Stimulated activated CD8-positive, alpha-beta memory T cell treated with anti-CD3 and anti-CD28 coated beads, Interleukin-12 subunit alpha, Interleukin-12 subunit beta, amount 100 ng/mL, for 24 hours (primary cell): ENCODE measurements at regions not wholly inside any gene's neighbourhood (a gene's known extent, or its start where the extent isn't known, plus 50 kb on each side); places are given as distances from the start of the nearest gene placed in this dataset.
"Not testable (repeated sequence)": the region's sequence is repeated elsewhere in the genome, so short reads cannot be mapped to it uniquely, and the experiment has no call there.

Source experiments
- DNase-seq: peaks from one replicate; pipeline ENCODE4 v3.0.0-alpha.2; 2020; ENCODE audit errors: extremely low read depth

GRCh38 chr3:187852842-187853730, 107.8 kb upstream of the BCL6 start:
- no peak for DNase-seq

- DNase-seq = no peak
These were observed 109.9 kb upstream of the BCL6 start for GRCh38 chr3:187855131-187855530.

GRCh38 chr3:187856555-187856954, 111.3 kb upstream of the BCL6 start:
- no peak for DNase-seq

DNA sequence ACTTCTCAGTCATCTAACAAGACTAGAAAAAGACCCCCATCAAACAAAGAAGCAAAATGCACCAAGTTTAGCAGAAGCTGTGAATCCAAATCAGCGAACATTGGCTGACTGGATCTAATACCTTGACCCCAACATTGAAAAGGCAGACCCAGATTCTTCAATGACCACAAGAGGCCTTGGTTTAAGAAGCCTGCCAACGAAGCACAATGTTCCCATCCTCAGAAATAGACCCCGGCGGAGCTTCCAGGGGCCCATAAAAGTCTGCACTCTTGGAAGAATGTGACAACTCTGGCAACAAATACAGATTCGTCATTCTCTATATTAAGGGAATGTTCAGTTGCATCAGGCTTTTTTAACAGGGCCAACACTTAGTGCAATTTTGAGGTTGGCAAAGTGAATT, 112.8 kb upstream of the BCL6 start:
- DNase-seq = no peak

DNA sequence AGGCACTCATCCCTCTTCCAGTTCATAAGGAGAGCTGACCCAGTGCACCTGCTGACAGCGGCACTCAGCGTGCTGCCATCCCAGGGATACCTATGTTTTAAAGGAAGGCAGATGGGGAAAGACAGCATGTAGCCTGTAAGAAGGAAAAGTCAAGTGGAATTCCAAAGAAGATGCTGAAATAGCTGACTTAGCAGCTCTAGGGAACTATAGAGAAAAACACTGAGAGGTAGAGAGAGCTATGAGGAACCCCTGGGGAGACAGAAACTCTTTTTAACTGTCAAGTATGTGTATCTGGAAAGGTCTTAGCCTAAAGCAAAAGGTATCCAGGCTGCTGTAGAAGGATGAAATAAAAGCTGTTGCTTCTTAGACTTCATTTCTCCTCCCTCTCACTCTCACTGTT, 113.4 kb upstream of the BCL6 start:
- no peak for DNase-seq

GRCh38 chr3:187862701-187863277, 117.5 kb upstream of the BCL6 start:
- not testable (repeated sequence) for DNase-seq

DNA sequence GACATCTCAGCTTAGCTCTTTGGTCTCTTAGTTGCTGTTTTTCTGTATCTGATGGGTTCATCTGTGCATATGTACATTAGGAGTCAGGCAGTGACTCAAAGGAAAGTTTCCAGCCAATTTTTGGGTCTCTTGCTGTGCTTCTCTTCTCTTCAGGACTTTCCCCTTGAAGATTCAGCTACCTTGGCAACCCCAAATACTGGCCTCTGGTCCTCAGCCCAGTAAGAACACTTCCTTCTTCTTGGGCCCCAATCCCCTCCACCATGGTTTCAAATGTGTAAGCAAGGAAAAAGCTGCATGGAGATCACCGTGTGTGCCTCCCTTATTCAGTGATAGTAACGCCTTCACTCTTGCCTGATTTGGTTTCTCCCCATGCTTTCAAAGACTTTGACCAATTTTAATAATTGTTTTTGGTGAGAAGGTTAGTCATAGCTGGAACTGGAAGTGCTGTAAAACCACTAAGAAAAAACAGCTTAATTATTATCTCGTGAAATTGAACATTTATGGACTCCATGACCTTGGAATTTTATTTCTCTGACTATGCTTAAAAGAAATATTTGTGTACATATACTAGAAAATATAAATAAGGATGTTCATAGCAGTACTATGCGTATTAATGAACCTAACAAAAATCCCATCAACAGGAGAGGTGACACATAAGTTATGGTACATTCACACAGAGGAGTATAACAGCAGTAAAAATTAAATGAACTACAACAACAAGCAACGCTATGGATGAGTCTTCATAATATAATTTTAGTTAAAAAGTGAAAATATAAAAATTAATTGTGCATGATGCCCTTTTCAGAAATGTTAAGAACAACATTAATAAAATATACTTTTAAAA, 125.3 kb upstream of the BCL6 start:
- DNase-seq = no peak

DNA sequence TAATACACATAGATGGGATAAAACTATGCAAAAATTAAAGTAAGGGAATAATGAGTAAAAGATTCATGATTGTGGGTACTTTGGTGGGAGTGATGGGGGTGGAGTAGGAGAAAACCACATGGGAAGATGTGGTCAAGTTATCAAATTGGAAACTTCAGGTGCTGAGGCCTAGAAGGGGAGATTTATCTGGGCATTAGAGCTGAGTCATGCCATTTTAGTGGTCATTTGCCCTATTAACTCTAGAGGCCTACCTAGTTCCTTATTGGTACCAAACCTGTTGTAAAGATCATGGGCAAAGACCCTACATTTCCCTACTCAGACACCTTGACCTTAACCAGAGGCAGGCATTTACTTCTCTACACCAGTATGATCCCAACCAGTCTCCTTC, 125.9 kb upstream of the BCL6 start:
- DNase-seq = no peak

DNA sequence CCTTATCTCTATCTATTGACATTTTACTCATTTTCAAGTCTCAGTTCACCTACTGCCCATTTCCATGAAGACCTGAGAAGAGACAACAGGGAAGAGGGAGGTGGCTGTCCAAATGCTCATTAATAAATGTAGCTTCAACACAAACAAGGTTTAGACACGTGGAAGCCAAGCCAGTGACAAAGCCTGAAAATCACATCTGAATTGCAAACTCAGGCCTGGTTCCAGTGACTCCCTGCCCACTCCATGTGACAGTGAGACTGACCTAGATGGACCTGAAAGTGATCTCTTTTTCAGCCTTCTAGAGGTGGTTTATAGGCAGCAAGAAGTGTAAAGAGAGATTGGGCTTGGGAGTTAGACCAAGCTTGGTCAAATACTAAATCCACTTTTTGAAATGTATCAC, 126.6 kb upstream of the BCL6 start:
- DNase-seq = no peak

GRCh38 chr3:187873843-187874242, 128.6 kb upstream of the BCL6 start:
- no peak for DNase-seq

DNA sequence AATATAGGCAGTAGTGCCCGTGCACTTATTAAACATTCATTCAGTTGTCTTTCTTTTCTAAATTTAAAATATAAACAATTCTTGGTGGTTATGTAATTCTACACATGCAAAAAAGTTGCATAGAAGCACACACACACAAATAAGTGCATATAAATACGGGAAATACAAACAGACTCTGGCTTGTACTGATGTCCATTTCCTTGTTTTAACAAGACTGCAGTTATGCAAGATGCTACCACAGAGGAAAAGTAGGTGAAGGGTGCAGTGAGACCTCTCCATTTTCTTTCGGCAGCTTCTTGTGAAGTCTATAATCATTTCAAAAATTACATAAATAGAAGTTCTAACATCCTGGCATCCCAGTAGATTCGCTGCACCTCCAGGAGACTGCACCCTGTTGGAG, 130.6 kb upstream of the BCL6 start:
- DNase-seq = no peak

DNA sequence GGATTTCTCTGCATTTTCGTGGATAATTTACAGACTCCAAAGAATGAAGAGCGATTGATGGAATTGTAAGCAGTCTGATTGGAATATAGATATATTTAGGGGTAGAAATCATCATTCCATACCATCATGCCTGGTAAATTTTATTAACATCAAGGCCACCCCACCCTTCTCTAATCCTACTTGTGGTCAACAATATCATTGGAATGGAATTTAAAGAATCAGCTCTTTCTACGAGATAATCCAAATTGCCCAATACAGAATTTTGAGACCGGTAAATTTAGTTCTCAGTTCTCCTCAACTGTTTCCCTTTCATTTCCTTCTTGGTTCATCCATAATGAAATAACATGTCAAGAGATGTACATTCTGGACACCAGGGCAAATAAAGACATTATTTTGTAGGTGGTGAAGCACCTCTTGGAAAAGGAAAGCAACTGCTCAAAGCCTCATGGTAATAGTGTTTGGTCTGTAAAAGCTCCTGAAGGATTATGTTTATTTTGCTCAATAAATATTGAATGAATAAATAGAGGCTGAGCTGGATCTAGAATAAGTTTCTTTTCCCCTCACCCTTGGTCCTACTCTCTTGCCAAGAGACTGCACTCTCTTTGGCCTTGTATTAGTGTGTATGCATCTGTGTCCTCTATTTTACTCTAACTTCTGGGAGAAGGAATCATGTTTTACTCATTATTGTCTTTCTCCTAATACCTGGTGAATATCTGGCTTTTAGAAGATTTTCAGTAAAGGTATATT, 133.7 kb upstream of the BCL6 start:
- DNase-seq = no peak

GRCh38 chr3:187880441-187880840, 135.2 kb upstream of the BCL6 start:
- DNase-seq = no peak

DNA sequence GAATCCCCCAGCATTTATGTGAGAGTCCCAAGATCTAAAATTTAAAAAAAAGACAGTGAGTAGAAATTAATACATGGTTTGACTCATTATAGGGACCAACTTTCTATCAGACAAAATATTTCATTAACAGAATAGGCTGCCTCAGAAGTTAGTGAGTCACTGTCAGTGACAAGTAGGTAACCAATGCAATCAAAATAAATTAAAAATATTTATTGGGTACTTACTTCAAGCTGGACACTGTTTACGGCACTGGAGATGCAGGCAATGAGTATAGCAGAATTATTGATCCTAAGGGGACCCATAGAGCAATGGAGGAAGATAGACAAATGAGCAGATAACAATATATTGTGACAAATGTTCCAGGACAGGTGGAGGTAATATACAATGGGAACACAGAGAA, 135.6 kb upstream of the BCL6 start:
- no peak for DNase-seq

DNA sequence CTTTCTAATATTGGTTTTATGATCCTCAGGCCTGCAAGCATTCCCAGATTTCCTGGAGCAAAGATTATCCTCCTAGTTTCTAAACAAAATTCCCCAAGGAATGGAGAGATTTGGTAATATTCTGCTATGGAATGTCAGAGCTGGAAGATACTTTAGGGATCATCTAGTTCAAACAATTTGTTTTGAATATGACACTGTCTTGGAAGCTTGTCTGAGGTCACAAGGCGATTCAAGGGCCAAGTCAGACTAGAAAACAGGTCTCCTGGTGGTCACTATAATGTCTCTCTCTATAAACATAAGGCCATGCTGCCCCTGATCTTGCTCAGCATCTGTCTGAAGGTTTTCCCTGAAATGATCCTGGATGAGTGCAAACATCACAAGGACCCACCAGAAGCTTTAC, 143.4 kb upstream of the BCL6 start:
- DNase-seq = no peak

DNA sequence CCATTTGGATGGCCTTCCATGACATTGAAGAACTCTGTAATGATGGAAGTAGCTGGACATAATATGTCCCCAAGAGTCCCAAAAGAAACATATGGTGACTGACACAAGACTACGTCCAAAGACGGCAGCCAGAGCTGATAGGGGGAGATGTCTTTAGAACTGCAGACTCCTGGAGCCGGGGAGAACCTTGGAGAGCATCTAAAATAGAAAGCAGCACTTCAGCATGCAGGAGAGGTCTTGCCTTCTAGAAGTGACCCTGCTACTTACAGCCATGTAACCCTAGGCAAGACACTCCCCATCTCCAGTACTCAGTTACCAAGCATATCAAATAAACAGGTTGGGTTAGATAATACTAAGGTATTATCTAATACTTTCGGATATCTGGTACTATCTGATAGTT, 143.8 kb upstream of the BCL6 start:
- DNase-seq = no peak

GRCh38 chr3:187889601-187890404, 144.5 kb upstream of the BCL6 start:
- no peak for DNase-seq

DNA sequence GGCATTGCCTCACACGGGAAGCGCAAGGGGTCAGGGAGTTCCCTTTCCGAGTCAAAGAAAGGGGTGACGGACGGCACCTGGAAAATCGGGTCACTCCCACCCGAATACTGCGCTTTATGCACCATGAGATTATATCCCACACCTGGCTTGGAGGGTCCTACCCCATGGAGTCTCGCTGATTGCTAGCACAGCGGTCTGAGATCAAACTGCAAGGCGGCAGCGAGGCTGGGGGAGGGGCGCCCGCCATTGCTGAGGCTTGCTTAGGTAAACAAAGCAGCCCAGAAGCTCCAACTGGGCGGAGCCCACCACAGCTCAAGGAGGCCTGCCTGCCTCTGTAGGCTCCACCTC, 145.1 kb upstream of the BCL6 start:
- DNase-seq = not testable (repeated sequence)

DNA sequence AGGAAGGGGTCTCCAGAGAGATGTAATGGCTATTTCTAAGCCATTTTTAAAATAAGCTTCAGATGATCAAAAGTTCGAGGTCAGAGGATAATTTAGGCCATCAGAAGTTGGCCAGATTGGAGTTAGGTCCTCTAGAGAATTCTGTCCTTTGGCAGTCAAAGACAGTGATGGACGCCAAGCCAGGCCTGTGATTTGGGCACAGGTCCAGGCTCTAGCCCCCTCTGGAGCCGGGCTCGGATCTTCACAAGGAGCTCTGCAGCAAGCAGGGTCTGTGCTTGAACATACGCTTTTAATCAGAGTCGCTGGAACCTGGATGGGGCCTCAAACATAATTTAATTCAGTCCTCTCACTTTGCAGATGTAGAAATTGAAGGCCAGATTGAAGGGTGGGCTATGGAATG, 151.4 kb upstream of the BCL6 start:
- DNase-seq = no peak

GRCh38 chr3:187899246-187899645, 154.0 kb upstream of the BCL6 start:
- no peak for DNase-seq
